ENCODE measurements at regions not wholly inside any gene's neighbourhood (a gene's known extent, or its start where the extent isn't known, plus 50 kb on each side); places are given as distances from the start of the nearest gene placed in this dataset.

GRCh38 chr3:14330508-14330907 is 71.9 kb upstream of the SLC6A6 start:
- H3K36me3 ChIP-seq = no peaks in the 10 kb centered on the region
- Mint-ChIP-seq H3K4me3 (no peak overlapping the region), H3K27ac (no peak overlapping the region), H3K9me3 (no peaks in the 10 kb centered on the region), H3K36me3 (no peaks in the 10 kb centered on the region), H3K4me1 (peaks cover 23% of the 10 kb centered on the region), H3K27me3 (ENCODE audit: insufficient read depth, low read depth) (peaks cover 6% of the 10 kb centered on the region)
- no peaks in the 10 kb centered on the region for H3K27me3 ChIP-seq
- no peak overlapping the region for H3K4me2 ChIP-seq
- no peak overlapping the region for H3K9ac ChIP-seq
- no peak for DNase-seq (ENCODE audit: low spot score)
- H3K27ac ChIP-seq = peak overlapping the region; percentile 79
- H3K79me2 ChIP-seq (ENCODE audit: low read depth) = no peaks in the 10 kb centered on the region
- H2AFZ ChIP-seq (replicated peaks) = no peak overlapping the region
- H3K4me3 ChIP-seq = no peak overlapping the region
- no peaks in the 10 kb centered on the region for H3K9me3 ChIP-seq (ENCODE audit: low read depth)
- H3F3A ChIP-seq (ENCODE audit: low read depth) = peaks cover 22% of the 10 kb centered on the region
- H4K20me1 ChIP-seq (ENCODE audit: low read depth) = no peaks in the 10 kb centered on the region
- no peak for TF ChIP-seq EZH2phosphoT487 (IDR thresholded peaks at IDR 0.05)
- no peak for TF ChIP-seq CTCF (IDR thresholded peaks at IDR 0.05)
- no peak for TF ChIP-seq EZH2 (IDR thresholded peaks at IDR 0.05)
- H3K4me1 ChIP-seq = peaks cover 26% of the 10 kb centered on the region

GRCh38 chr3:14331251-14331650 is 71.2 kb upstream of the SLC6A6 start:
- no peak overlapping the region for H2AFZ ChIP-seq (replicated peaks)
- H3K27ac Mint-ChIP-seq = no peak overlapping the region
- H3K36me3 Mint-ChIP-seq = no peaks in the 10 kb centered on the region
- no peak overlapping the region for H3K4me3 Mint-ChIP-seq
- H3K4me2 ChIP-seq = no peak overlapping the region
- H3K79me2 ChIP-seq (ENCODE audit: low read depth) = no peaks in the 10 kb centered on the region
- H3K9me3 ChIP-seq (ENCODE audit: low read depth) = no peaks in the 10 kb centered on the region
- peaks cover 26% of the 10 kb centered on the region for H3K4me1 ChIP-seq
- no peaks in the 10 kb centered on the region for H3K9me3 Mint-ChIP-seq
- no peak overlapping the region for H3K27ac ChIP-seq
- no peaks in the 10 kb centered on the region for H3K27me3 ChIP-seq
- TF ChIP-seq EZH2 (IDR thresholded peaks at IDR 0.05) = no peak
- no peak for TF ChIP-seq EZH2phosphoT487 (IDR thresholded peaks at IDR 0.05)
- TF ChIP-seq CTCF (IDR thresholded peaks at IDR 0.05) = no peak
- no peaks in the 10 kb centered on the region for H3K36me3 ChIP-seq
- H3K9ac ChIP-seq = no peak overlapping the region
- DNase-seq (ENCODE audit: low spot score) = no peak
- peaks cover 25% of the 10 kb centered on the region for H3K4me1 Mint-ChIP-seq
- H3F3A ChIP-seq (ENCODE audit: low read depth) = peaks cover 22% of the 10 kb centered on the region
- H4K20me1 ChIP-seq (ENCODE audit: low read depth) = no peaks in the 10 kb centered on the region
- H3K27me3 Mint-ChIP-seq (ENCODE audit: insufficient read depth, low read depth) = peaks cover 10% of the 10 kb centered on the region
- no peak overlapping the region for H3K4me3 ChIP-seq

- peaks cover 10% of the 10 kb centered on the region for H3K27me3 Mint-ChIP-seq (ENCODE audit: insufficient read depth, low read depth)
Measured at GRCh38 chr3:14332392-14332791, 70.0 kb upstream of the SLC6A6 start.

More at GRCh38 chr3:14332392-14332791, 70.0 kb upstream of the SLC6A6 start:
- H3F3A ChIP-seq (ENCODE audit: low read depth) = peaks cover 22% of the 10 kb centered on the region
- no peak overlapping the region for H3K9ac ChIP-seq
- H3K27me3 ChIP-seq = no peaks in the 10 kb centered on the region
- Mint-ChIP-seq H3K9me3 (no peaks in the 10 kb centered on the region), H3K36me3 (no peaks in the 10 kb centered on the region), H3K4me3 (no peak overlapping the region), H3K4me1 (peaks cover 27% of the 10 kb centered on the region), H3K27ac (no peak overlapping the region)
- H3K4me2 ChIP-seq = no peak overlapping the region
- H3K4me1 ChIP-seq = peaks cover 26% of the 10 kb centered on the region
- no peak overlapping the region for H2AFZ ChIP-seq (replicated peaks)
- H4K20me1 ChIP-seq (ENCODE audit: low read depth) = no peaks in the 10 kb centered on the region
- no peaks in the 10 kb centered on the region for H3K9me3 ChIP-seq (ENCODE audit: low read depth)
- no peak for DNase-seq (ENCODE audit: low spot score)
- no peak for TF ChIP-seq EZH2 (IDR thresholded peaks at IDR 0.05)
- TF ChIP-seq CTCF (IDR thresholded peaks at IDR 0.05) = no peak
- TF ChIP-seq EZH2phosphoT487 (IDR thresholded peaks at IDR 0.05) = no peak
- H3K79me2 ChIP-seq (ENCODE audit: low read depth) = no peaks in the 10 kb centered on the region
- H3K36me3 ChIP-seq = no peaks in the 10 kb centered on the region
- H3K27ac ChIP-seq = no peak overlapping the region
- H3K4me3 ChIP-seq = no peak overlapping the region
